Natural killer cell treated with Interleukin-12 subunit alpha and Interleukin-12 subunit beta and Interleukin-15 and Interleukin-18, amount 100 ng/mL, for 72 hours (primary cell): ENCODE measurements at regions not wholly inside any gene's neighbourhood (a gene's known extent, or its start where the extent isn't known, plus 50 kb on each side); places are given as distances from the start of the nearest gene placed in this dataset.

ENCODE experiments used
- ATAC-seq, 2 donors: fragments of 150-1000 bp; cut with Tn5 transposase in 1 of 2; sonication (Bioruptor Pico), chemical (Tn5 transposase) in 1 of 2; 2 replicates each; pipeline ENCODE4 v1.10.0; 2021
- DNase-seq: peaks from one replicate; pipeline ENCODE4 v3.0.0; 2022; ENCODE audit warnings: low spot score
- H3K27ac Mint-ChIP-seq, 2 donors: 1 replicate in 1 of 2; 2 replicates in 1 of 2; pipeline ENCODE4 v1.8.0; 2022; ENCODE audit warnings: mixed read lengths in 2 of 2, mild to moderate bottlenecking in 1 of 2, moderate library complexity in 1 of 2
- H3K27me3 Mint-ChIP-seq, 2 donors: 1 replicate in 1 of 2; 2 replicates in 1 of 2; pipeline ENCODE4 v1.8.0; 2022; ENCODE audit warnings: mixed read lengths in 2 of 2
- H3K36me3 Mint-ChIP-seq: one replicate; pipeline ENCODE4 v1.8.0; 2022; ENCODE audit warnings: mixed read lengths
- H3K4me1 Mint-ChIP-seq, 2 donors: 1 replicate in 1 of 2; 2 replicates in 1 of 2; pipeline ENCODE4 v1.8.0; 2022; ENCODE audit warnings: low read depth in 2 of 2, mixed read lengths in 2 of 2, mild to moderate bottlenecking in 1 of 2
- H3K4me3 Mint-ChIP-seq: one replicate; pipeline ENCODE4 v1.8.0; 2022; ENCODE audit warnings: mixed read lengths
- H3K9me3 Mint-ChIP-seq: 2 replicates; pipeline ENCODE4 v1.8.0; 2022; ENCODE audit warnings: mixed read lengths

GRCh38 chr20:51237278-51237677 lies 214.4 kb upstream of the KCNG1 start:
- no peaks in the 10 kb centered on the region for H3K4me1 Mint-ChIP-seq
- H3K27ac Mint-ChIP-seq, result no peak overlapping the region
- no peak for DNase-seq
- no peak for ATAC-seq
- H3K4me3 Mint-ChIP-seq, result no peak overlapping the region
- H3K9me3 Mint-ChIP-seq, result peaks cover 2% of the 10 kb centered on the region
- H3K27me3 Mint-ChIP-seq, result peaks cover 22 to 37% of the 10 kb centered on the region in 2 donors
- no peaks in the 10 kb centered on the region for H3K36me3 Mint-ChIP-seq

GRCh38 chr20:51236421-51236820 lies 213.5 kb upstream of the KCNG1 start:
- H3K9me3 Mint-ChIP-seq, result no peaks in the 10 kb centered on the region
- no peak overlapping the region for H3K4me3 Mint-ChIP-seq
- no peak for DNase-seq
- ATAC-seq, result no peak
- no peaks in the 10 kb centered on the region for H3K36me3 Mint-ChIP-seq
- no peaks in the 10 kb centered on the region for H3K4me1 Mint-ChIP-seq
- H3K27ac Mint-ChIP-seq, result no peak overlapping the region
- H3K27me3 Mint-ChIP-seq, result peaks cover 21 to 28% of the 10 kb centered on the region in 2 donors

GRCh38 chr20:51233345-51233744 lies 210.4 kb upstream of the KCNG1 start:
- no peaks in the 10 kb centered on the region for H3K9me3 Mint-ChIP-seq
- peaks cover 20 to 26% of the 10 kb centered on the region in 2 donors for H3K27me3 Mint-ChIP-seq
- H3K36me3 Mint-ChIP-seq, result no peaks in the 10 kb centered on the region
- ATAC-seq (no peak), DNase-seq (no peak)
- no peak overlapping the region for H3K4me3 Mint-ChIP-seq
- no peaks in the 10 kb centered on the region for H3K4me1 Mint-ChIP-seq
- H3K27ac Mint-ChIP-seq, result no peak overlapping the region

- no peaks in the 10 kb centered on the region for H3K36me3 Mint-ChIP-seq
- no peak overlapping the region for H3K4me3 Mint-ChIP-seq
- no peak overlapping the region for H3K27ac Mint-ChIP-seq
- no peaks in the 10 kb centered on the region for H3K4me1 Mint-ChIP-seq
- no peaks in the 10 kb centered on the region for H3K9me3 Mint-ChIP-seq
- no peak for DNase-seq
- ATAC-seq, result no peak
- H3K27me3 Mint-ChIP-seq, result peaks cover 20% of the 10 kb centered on the region in 2 donors
Observed at GRCh38 chr20:51230727-51231126, 207.8 kb upstream of the KCNG1 start.

GRCh38 chr20:51228763-51229162 lies 205.9 kb upstream of the KCNG1 start:
- no peaks in the 10 kb centered on the region for H3K9me3 Mint-ChIP-seq
- no peak overlapping the region for H3K4me3 Mint-ChIP-seq
- H3K27me3 Mint-ChIP-seq, result peaks cover 6 to 13% of the 10 kb centered on the region in 2 donors
- H3K4me1 Mint-ChIP-seq, result no peaks in the 10 kb centered on the region
- no peak for ATAC-seq
- no peak for DNase-seq
- H3K27ac Mint-ChIP-seq, result no peak overlapping the region
- H3K36me3 Mint-ChIP-seq, result no peaks in the 10 kb centered on the region

- Mint-ChIP-seq H3K27ac (no peak overlapping the region), H3K27me3 (peaks cover 9 to 19% of the 10 kb centered on the region in 2 donors), H3K36me3 (no peaks in the 10 kb centered on the region), H3K4me1 (no peaks in the 10 kb centered on the region), H3K4me3 (no peak overlapping the region), H3K9me3 (no peaks in the 10 kb centered on the region)
- ATAC-seq (no peak), DNase-seq (no peak)
Observed at GRCh38 chr20:51227744-51228143, 204.8 kb upstream of the KCNG1 start.

- no peak overlapping the region for H3K27ac Mint-ChIP-seq
- peaks cover 36 to 39% of the 10 kb centered on the region in 2 donors for H3K27me3 Mint-ChIP-seq
- no peaks in the 10 kb centered on the region for H3K9me3 Mint-ChIP-seq
- H3K36me3 Mint-ChIP-seq, result no peaks in the 10 kb centered on the region
- H3K4me1 Mint-ChIP-seq, result peaks cover 17 to 18% of the 10 kb centered on the region in 2 donors
- ATAC-seq (no peak), DNase-seq (no peak)
- no peak overlapping the region for H3K4me3 Mint-ChIP-seq
Observed at GRCh38 chr20:51223183-51223720, 200.3 kb upstream of the KCNG1 start.

GRCh38 chr20:51221791-51222408 lies 199.0 kb upstream of the KCNG1 start:
- Mint-ChIP-seq H3K36me3 (no peaks in the 10 kb centered on the region), H3K4me3 (no peak overlapping the region), H3K4me1 (peaks cover 17 to 18% of the 10 kb centered on the region in 2 donors), H3K27ac (no peak overlapping the region), H3K27me3 (peaks cover 36 to 44% of the 10 kb centered on the region in 2 donors), H3K9me3 (no peaks in the 10 kb centered on the region)
- DNase-seq, result no peak
- no peak for ATAC-seq

GRCh38 chr20:51221103-51221502 lies 198.2 kb upstream of the KCNG1 start:
- H3K27me3 Mint-ChIP-seq, result peaks cover 42 to 51% of the 10 kb centered on the region in 2 donors
- H3K4me3 Mint-ChIP-seq, result no peak overlapping the region
- no peaks in the 10 kb centered on the region for H3K36me3 Mint-ChIP-seq
- ATAC-seq, result no peak
- peaks cover 17 to 18% of the 10 kb centered on the region in 2 donors for H3K4me1 Mint-ChIP-seq
- no peak for DNase-seq
- H3K27ac Mint-ChIP-seq, result no peak overlapping the region
- H3K9me3 Mint-ChIP-seq, result no peaks in the 10 kb centered on the region

GRCh38 chr20:51220293-51220706 lies 197.4 kb upstream of the KCNG1 start:
- H3K4me3 Mint-ChIP-seq, result no peak overlapping the region
- peak; percentile 66 to 73 for ATAC-seq
- no peaks in the 10 kb centered on the region for H3K36me3 Mint-ChIP-seq
- H3K4me1 Mint-ChIP-seq, result peaks cover 17 to 18% of the 10 kb centered on the region in 2 donors
- DNase-seq, result peak; percentile 67
- H3K27me3 Mint-ChIP-seq, result peaks cover 43 to 53% of the 10 kb centered on the region in 2 donors
- H3K27ac Mint-ChIP-seq, result no peak overlapping the region
- no peaks in the 10 kb centered on the region for H3K9me3 Mint-ChIP-seq

- peaks cover 49 to 61% of the 10 kb centered on the region in 2 donors for H3K27me3 Mint-ChIP-seq
- DNase-seq, result no peak
- H3K4me1 Mint-ChIP-seq, result peaks cover 17 to 18% of the 10 kb centered on the region in 2 donors
- no peak for ATAC-seq
- no peaks in the 10 kb centered on the region for H3K9me3 Mint-ChIP-seq
- no peaks in the 10 kb centered on the region for H3K36me3 Mint-ChIP-seq
- no peak overlapping the region for H3K4me3 Mint-ChIP-seq
- H3K27ac Mint-ChIP-seq, result no peak overlapping the region
Observed at GRCh38 chr20:51219544-51219943, 196.6 kb upstream of the KCNG1 start.

GRCh38 chr20:51218603-51219002 lies 195.7 kb upstream of the KCNG1 start:
- no peaks in the 10 kb centered on the region for H3K9me3 Mint-ChIP-seq
- H3K4me3 Mint-ChIP-seq, result no peak overlapping the region
- H3K4me1 Mint-ChIP-seq, result peaks cover 17 to 18% of the 10 kb centered on the region in 2 donors
- H3K27me3 Mint-ChIP-seq, result peaks cover 49 to 70% of the 10 kb centered on the region in 2 donors
- H3K36me3 Mint-ChIP-seq, result no peaks in the 10 kb centered on the region
- ATAC-seq (no peak), DNase-seq (no peak)
- no peak overlapping the region for H3K27ac Mint-ChIP-seq

- DNase-seq (no peak), ATAC-seq (no peak)
- Mint-ChIP-seq H3K36me3 (no peaks in the 10 kb centered on the region), H3K9me3 (no peaks in the 10 kb centered on the region), H3K27me3 (peaks cover 43 to 66% of the 10 kb centered on the region in 2 donors), H3K4me1 (peaks cover 17 to 18% of the 10 kb centered on the region in 2 donors), H3K27ac (no peak overlapping the region), H3K4me3 (no peak overlapping the region)
Observed at GRCh38 chr20:51217347-51218045, 194.6 kb upstream of the KCNG1 start.

GRCh38 chr20:51216850-51217249 lies 193.9 kb upstream of the KCNG1 start:
- Mint-ChIP-seq H3K27ac (no peak overlapping the region), H3K27me3 (peaks cover 44 to 69% of the 10 kb centered on the region in 2 donors), H3K4me3 (no peak overlapping the region), H3K36me3 (no peaks in the 10 kb centered on the region), H3K9me3 (no peaks in the 10 kb centered on the region), H3K4me1 (peaks cover 15 to 18% of the 10 kb centered on the region in 2 donors)
- DNase-seq (no peak), ATAC-seq (no peak)
